ENCODE measurements at regions not wholly inside any gene's neighbourhood (a gene's known extent, or its start where the extent isn't known, plus 50 kb on each side); places are given as distances from the start of the nearest gene placed in this dataset.

DNA sequence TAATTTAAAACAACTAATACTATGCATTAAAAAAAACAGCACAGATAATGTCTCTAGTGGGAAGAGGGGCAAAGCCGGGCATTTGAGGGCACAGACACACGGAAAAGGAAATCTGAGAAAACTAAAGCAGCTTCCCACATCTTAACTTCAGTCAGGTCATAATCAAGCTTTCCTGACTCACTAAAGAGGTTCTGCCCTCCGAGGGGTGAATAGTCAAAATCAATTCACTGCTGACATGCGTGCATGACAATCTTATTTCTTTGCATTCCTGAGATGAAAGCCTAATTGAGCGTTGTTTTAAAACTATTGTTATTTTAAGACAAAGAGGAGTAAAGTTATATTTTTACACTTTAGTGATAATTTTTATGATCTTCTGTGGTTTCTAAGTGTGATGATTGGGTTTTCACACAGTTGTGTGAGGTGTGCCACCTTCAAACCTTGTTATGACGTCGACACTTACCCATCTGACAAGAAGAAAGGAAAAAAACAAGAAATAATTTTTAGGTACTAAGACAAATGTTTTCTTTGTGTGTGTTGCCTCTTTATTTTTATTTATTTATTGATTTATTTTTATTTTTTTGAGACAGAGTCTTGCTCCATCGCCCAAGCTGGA lies 90.9 kb downstream of the GATA6 start:
- DNase-seq (ENCODE audit: low spot score), result no peak
- no peak for FAIRE-seq

DNA sequence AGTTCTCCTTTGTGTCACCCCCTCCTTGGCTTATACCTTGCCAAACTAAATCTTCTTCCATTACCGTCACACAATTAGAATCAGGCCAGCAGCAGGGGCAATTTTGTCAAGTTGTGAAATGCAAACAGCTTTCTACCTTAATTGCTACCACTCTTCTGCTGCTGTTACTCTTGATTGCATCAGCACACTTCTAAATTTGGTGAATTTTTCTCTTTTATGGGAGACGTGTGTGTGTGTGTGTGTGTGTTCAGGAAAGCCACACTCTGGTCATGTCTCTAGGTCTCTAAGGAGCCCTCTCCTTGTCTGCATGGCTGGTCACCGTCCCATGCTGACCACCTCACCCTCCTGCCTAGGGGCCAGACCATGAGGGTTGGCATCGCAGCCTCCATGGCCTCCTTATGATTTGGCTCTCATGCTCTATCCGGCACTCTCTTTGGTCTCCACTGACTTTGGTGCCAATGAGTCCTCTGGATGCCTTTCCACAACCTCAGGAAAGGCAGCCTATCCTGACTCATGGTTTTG lies 87.7 kb downstream of the GATA6 start:
- no peak for DNase-seq (ENCODE audit: low spot score)
- FAIRE-seq, result no peak

DNA sequence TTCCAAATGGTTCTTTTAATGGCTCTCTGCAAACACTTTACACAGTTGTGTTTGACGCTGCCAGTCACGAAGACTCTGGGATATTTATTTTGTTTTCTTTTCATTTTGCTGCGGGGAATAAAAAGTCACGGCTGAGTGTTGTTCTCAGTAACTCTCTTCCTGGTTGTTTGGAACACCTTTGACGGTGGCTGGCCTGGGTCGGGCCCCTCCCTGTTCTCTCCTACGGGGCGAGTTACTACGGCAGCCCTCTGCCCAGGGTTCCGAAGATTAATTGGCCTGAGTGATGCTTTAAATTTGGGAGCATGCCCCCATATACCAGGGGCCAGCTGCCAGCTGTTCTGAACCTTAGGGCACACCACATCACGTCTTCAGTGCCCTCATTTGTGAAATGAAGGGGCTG lies 84.7 kb downstream of the GATA6 start:
- no peak for DNase-seq (ENCODE audit: low spot score)
- FAIRE-seq, result no peak

DNA sequence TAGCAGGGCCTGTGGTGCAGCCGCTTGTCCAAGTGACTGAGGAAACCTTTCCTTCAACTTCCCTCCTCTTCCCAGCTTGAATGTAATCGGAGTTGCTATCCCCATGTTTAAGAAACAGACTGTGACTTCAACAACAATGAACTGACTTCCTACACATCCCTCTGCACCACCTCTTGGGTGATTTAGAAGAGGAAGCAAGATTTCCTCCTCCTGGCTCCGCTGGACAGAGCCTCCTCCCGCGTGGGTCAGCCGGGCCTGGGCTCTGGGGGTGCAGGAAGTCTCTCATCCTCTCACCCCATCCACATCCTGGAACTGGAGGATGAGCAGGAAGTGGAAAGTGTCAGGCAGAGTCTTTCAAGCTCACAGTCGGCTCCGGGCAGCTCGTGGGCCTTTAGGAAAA lies 84.3 kb downstream of the GATA6 start:
- FAIRE-seq (peak; percentile 32), DNase-seq (ENCODE audit: low spot score) (no peak)

DNA sequence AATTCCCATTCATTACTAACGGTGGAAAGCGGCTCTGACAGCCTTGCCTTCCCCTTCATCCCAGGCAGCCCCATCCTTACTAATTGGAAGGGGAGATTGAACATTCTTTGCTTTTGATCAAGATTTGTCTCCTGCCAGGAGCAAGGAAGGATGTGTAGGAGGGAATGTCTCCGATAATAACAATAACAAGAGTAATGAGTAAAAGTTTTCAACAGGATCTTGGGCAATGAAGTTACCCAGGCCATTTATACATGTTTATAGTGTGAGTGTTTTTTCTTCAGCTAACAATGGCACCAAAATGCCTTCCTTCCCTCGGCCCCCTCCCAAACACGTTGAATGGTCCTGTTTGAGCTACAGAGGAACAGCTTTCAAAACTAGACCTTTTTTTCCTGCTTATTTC lies 83.8 kb downstream of the GATA6 start:
- no peak for DNase-seq (ENCODE audit: low spot score)
- FAIRE-seq, result no peak
